T1000 (cell line): ENCODE measurements at regions not wholly inside any gene's neighbourhood (a gene's known extent, or its start where the extent isn't known, plus 50 kb on each side); places are given as distances from the start of the nearest gene placed in this dataset.

Experiments used
- DNase-seq: peaks from one replicate; lab custom pipeline; 2025; ENCODE audit warnings: mixed read lengths; lab: John Stamatoyannopoulos, UW

GRCh38 chr16:6377956-6378355, 954.7 kb upstream of the RBFOX1 start:
- no peak for DNase-seq

DNA sequence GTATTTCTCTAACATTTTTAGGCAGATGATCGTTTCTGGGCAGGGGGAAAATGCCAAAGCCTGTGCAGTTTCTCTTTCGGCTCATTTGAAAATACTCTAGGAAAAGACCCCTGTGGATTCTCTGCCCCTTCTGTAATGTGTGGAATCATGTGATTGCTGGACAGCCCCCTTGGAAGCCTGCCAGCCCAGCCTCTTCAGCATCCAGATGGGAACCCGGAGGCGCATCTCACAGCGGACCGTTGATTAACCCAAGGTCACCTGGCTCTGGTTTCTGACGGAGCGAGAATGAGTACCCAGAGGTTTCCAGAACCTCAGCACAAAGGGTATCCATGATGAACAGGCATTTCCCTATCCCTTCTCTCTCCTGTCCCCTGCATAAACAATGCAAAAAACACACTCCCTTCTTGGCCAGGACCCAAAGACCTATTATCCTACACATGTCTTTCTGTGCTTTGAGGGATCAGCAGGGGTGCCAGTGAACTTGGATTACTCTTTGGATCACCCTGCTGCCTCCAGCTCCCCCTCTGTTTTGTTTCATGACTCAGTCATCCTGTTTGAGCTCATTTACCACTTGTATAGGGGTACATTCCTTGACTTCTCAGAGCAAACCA, 957.1 kb upstream of the RBFOX1 start:
- no peak for DNase-seq

GRCh38 chr16:6374821-6375220, 957.8 kb upstream of the RBFOX1 start:
- no peak for DNase-seq

DNA sequence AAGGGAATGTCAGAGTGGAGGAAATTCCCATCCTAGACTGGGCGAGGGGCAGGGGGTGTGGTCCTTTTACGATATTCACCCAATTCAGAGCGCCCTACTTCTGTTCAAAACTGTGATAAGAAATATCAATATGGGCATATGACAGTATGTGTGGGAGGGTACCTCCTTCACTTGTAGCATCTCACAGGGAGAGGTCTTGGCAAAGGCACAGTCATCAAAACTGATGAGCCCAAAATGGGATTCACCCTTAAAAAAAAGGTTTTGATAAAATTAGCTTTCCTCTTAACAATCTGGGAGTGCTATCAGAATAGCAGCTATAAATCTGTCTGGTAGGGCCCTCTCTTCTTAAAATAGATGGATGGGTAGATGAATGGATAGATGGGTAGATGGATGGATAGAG, 967.8 kb upstream of the RBFOX1 start:
- no peak for DNase-seq

GRCh38 chr16:6363896-6364607, 968.6 kb upstream of the RBFOX1 start:
- DNase-seq: no peak

GRCh38 chr16:6363396-6363795, 969.2 kb upstream of the RBFOX1 start:
- DNase-seq: no peak

- DNase-seq: no peak
These were observed 970.3 kb upstream of the RBFOX1 start for GRCh38 chr16:6362321-6362720.

- DNase-seq: no peak
These were observed 972.0 kb upstream of the RBFOX1 start for GRCh38 chr16:6360641-6361040.

- DNase-seq: no peak
These were observed 975.7 kb upstream of the RBFOX1 start for GRCh38 chr16:6356911-6357310.

GRCh38 chr16:6349725-6350124, 982.9 kb upstream of the RBFOX1 start:
- no peak for DNase-seq

DNA sequence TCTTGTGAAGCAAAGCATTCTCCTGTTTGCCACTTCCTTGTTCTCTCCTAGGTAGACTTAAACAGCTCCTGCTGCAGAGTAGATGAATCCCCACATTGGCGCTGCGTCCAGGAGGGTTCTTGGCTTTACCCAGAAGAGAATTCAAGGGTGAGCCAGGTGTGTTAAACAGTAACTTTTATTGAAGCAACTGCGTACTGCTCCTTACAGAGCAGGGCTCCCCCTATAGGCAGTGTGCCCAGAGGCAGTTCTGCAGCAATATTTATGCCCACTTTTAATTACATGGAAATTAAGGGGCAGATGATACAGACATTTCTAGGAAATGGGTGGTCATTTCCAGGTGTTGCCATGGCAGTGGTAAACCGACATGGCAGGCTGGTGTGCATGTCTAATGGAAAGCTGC, 987.6 kb upstream of the RBFOX1 start:
- no peak for DNase-seq

DNA sequence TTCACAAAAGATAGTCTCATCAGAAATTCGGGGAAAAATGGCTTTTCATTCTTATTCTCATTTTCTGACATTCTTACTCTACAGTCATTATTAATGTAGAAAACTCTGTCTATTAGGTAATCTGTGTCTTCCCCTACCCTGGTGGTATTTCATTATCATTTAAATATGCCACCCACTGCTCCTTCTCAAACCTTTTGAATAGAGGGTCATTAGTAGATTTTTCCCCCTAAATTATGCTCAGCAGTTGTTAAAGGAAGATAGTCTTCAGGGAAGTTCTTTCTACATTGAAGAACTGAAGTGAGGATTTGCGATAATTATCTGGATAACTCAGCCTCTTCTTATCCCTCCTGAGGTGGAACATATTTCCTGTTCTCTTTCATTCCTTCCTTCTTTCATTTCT, 989.5 kb upstream of the RBFOX1 start:
- DNase-seq: no peak

DNA sequence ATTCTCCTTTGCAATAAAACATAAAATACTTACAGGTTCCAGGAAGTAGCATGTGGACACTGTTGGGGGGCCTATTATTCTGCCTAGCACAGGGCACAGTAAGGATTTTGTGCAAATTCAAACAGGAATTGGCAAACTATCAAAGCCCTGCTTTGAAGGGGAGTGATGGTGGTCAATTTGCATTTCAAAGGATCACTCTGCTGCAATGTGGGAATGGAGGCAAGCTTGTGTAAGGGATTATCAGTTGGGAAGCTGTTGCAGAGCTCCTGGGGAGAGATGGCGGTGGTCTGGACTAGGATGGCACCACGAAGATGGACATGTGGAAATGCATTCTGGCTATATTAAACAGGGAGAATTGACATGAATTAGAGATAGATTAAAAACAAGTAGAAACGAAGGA, 990.7 kb upstream of the RBFOX1 start:
- no peak for DNase-seq

GRCh38 chr16:6335072-6335471, 997.6 kb upstream of the RBFOX1 start:
- DNase-seq: no peak

- DNase-seq: no peak
These were observed 1000.9 kb upstream of the RBFOX1 start for GRCh38 chr16:6331770-6332169.

- no peak for DNase-seq
These were observed 1014.7 kb upstream of the RBFOX1 start for GRCh38 chr16:6317934-6318333.

DNA sequence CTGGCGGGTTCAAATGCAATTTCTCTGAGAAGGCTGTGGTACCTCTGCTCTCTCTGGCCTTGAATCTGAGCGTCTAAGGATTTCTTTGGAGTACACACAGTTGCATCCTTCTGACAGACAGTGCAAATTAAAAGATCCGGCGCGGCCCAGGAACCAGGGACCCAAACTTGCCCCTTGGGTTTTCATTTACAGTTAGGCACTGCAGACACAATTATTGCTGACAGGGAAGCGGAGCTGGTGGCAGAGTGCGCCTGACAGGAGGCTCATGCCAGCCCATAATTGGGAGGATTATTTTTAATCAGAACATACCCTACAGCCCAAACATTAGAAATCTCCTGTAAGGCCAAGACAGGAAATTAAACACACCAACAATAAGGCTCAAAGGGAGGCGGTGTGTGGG, 1023.4 kb upstream of the RBFOX1 start:
- DNase-seq: no peak

- no peak for DNase-seq
These were observed 1024.5 kb upstream of the RBFOX1 start for GRCh38 chr16:6308176-6308575.

DNA sequence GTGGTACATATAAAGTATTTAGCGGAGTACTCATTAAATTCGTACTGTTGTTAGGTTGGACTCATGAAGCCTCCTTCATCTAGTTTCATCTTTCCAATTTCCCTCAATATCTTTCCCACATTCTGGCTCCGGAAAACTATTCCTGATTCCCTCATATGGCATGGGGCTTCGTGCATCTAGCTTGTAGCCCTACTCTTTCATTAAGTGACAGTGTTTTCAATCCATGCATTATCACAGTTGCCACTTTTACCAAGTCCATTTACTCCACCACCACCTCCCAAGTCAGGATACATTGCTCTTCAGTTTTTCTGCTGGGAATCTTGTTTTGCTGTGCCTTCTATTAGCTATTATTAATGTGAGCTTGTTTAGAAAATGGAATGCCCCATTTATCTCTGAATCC, 1032.1 kb upstream of the RBFOX1 start:
- no peak for DNase-seq

- DNase-seq: no peak
These were observed 1034.8 kb upstream of the RBFOX1 start for GRCh38 chr16:6297666-6298410.

- DNase-seq: no peak
These were observed 1046.5 kb upstream of the RBFOX1 start for GRCh38 chr16:6286176-6286575.

GRCh38 chr16:6284731-6285130, 1047.9 kb upstream of the RBFOX1 start:
- DNase-seq: no peak

DNA sequence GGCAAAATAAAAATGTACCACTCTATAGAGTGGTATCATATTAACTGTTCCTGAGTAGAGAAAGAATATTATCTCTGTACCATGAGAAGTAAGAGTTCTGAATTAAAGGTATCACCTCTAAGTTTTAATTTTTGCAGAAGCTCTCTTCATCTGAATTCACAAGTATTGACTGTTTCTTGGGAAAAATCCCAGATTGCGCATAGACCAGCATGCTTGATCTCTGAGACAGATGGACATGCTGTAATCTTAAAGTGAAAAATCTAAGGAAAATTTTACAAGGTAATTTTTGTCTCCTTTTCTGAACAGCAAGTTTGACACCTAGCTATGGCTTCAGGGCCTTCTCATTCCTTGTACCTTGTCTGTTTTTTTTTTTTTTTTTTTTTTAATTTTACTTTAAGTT, 1050.7 kb upstream of the RBFOX1 start:
- DNase-seq: no peak
